Small intestine (tissue), 7 donors: ENCODE measurements at regions not wholly inside any gene's neighbourhood (a gene's known extent, or its start where the extent isn't known, plus 50 kb on each side); places are given as distances from the start of the nearest gene placed in this dataset.

ENCODE experiments used
- DNase-seq, 2 donors: peaks; one replicate each; pipeline versions ENCODE4 v3.0.0 to v3.0.0-alpha.2; 2013
- FAIRE-seq: peaks from 2 replicates; lab custom pipeline; 2012; peaks lifted over from hg19 to GRCh38; lab: Jason Lieb, UNC
- H3K27ac ChIP-seq, 3 donors: one replicate each; pipeline ENCODE4 v1.5.1; 2013; ENCODE audit warnings: low read length in 2 of 3, mild to moderate bottlenecking in 2 of 3, control low read depth in 1 of 3, inconsistent platforms in 1 of 3, low read depth in 1 of 3, moderate library complexity in 1 of 3
- H3K27me3 ChIP-seq, 3 donors: one replicate each; pipeline ENCODE4 v1.6.1; 2013; ENCODE audit warnings: low read length in 3 of 3, inconsistent platforms in 1 of 3; ENCODE audit not compliant: control insufficient read depth in 3 of 3, insufficient read depth in 3 of 3
- H3K36me3 ChIP-seq, 3 donors: one replicate each; pipeline ENCODE4 v1.6.1; 2013; ENCODE audit warnings: low read length in 3 of 3, inconsistent platforms in 1 of 3, low read depth in 1 of 3, mild to moderate bottlenecking in 1 of 3, moderate library complexity in 1 of 3; ENCODE audit not compliant: control insufficient read depth in 3 of 3, insufficient read depth in 2 of 3
- H3K4me1 ChIP-seq, 3 donors: one replicate each; pipeline ENCODE4 v1.6.1; 2013; ENCODE audit warnings: low read length in 2 of 3, inconsistent platforms in 1 of 3, low read depth in 1 of 3, mild to moderate bottlenecking in 1 of 3, moderate library complexity in 1 of 3; ENCODE audit not compliant: control insufficient read depth in 3 of 3, insufficient read depth in 2 of 3
- H3K4me3 ChIP-seq, 3 donors: one replicate each; pipeline ENCODE4 v1.5.1; 2013; ENCODE audit warnings: low read length in 3 of 3, control low read depth in 1 of 3, inconsistent platforms in 1 of 3, low read depth in 1 of 3, mild to moderate bottlenecking in 1 of 3, moderate library complexity in 1 of 3
- H3K9me3 ChIP-seq, 2 donors: one replicate each; pipeline ENCODE4 v1.6.1; 2013; ENCODE audit warnings: low read depth in 1 of 2, low read length in 1 of 2; ENCODE audit not compliant: control insufficient read depth in 2 of 2, insufficient read depth in 1 of 2
- WGBS, 3 donors: extraction: QIAGEN DNeasy Blood & Tissue Kit; methylation state at CpG; one replicate each; pipeline ENCODE4 v1.1.7; 2013; 5-methylcytosine and 5-hydroxymethylcytosine counted together
- donor health status: healthy with polysubstance abuse.
- donor health status: control.
- donor health status: control.
- donor health status: Bipolar disorder and iron deficiency.
- donor health status: healthy.

DNA sequence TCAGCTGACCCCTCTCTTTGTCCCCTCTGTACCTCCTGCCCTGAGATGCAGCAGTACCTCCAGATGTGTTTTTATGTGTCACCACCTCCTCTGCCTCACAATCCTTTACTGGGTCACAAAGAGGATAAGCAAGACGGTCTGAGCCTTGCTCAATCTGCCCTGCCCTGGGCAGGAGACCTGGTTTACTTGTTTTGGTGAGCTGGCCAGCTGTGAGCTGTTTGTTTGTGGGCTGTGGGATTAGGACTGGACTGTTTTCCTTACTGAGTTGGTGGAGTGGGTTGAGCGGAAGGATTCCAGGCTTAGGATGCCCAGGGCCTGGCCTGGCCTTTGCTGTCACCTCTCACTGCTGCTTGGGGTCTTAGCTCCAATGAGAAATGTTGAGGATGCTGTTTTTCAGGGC lies 299.5 kb downstream of the SRBD1 start:
- FAIRE-seq = no peak
- 69 to 78% (median 70%) methylated on average over 2 of the region's 2 CpGs for WGBS, 3 donors

DNA sequence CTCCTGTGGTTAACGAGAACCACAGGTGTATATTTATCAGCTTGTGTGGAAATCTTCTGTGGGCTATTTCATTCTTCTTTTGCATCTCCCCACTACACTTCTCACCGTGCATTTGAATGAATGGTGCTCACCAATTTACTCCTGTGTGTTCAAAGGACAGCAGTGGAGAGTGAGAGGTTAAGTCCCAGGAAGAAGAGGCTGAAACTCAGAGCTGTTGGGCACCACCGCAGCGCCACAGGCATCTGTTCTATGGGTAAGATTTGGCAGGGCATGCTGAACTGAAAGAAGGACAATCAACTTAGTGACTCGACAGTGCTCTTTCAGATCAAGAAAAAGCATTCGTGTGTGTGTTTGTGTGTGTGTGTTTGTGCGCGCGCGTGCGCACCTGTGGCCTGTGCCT lies 297.9 kb upstream of the SIX2 start:
- no peaks in the 10 kb centered on the region for H3K4me1 ChIP-seq
- no peaks in the 10 kb centered on the region for H3K9me3 ChIP-seq
- WGBS, 3 donors = 56 to 78% (median 71%) methylated on average over 11 of the region's 11 CpGs
- no peak overlapping the region for H3K4me3 ChIP-seq
- H3K36me3 ChIP-seq = no peaks in the 10 kb centered on the region
- no peak for DNase-seq
- FAIRE-seq = no peak
- no peak overlapping the region for H3K27ac ChIP-seq
- peaks cover 0 to 11% (median 3%) of the 10 kb centered on the region in 3 donors for H3K27me3 ChIP-seq

More for the DNA sequence above, 299.5 kb downstream of the SRBD1 start:
- Histone ChIP-seq H3K4me1 (no peaks in the 10 kb centered on the region), H3K27me3 (peaks cover 0 to 6% (median 2%) of the 10 kb centered on the region in 3 donors), H3K9me3 (no peaks in the 10 kb centered on the region), H3K4me3 (no peak overlapping the region), H3K36me3 (no peaks in the 10 kb centered on the region), H3K27ac (no peak overlapping the region)
- no peak for DNase-seq

DNA sequence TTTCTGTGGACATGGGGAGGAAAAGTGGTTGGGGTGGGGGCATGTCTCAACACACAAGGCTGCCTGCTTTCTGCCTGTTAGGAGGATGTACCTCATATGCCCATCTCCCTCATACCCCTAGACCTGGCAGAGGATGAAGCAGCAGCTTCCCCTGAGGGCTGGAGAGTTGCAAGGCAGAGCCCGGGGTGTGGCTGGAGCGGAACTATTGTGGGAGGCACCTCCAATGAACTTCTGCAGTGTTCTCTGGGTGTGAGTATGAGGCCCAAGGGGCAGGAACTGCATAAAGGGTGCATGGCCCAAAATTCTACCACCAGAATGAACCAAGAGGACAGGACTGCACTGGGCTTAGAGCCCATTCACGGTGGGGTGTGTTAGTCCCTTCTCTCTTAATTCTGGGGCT lies 296.3 kb upstream of the SIX2 start:
- Histone ChIP-seq H3K27ac (no peak overlapping the region), H3K4me3 (no peak overlapping the region), H3K36me3 (no peaks in the 10 kb centered on the region), H3K9me3 (no peaks in the 10 kb centered on the region), H3K27me3 (peaks cover 0 to 11% (median 3%) of the 10 kb centered on the region in 3 donors), H3K4me1 (peaks cover 0 to 2% (median 0%) of the 10 kb centered on the region in 3 donors)
- 22 to 72% (median 35%) methylated on average over 3 of the region's 3 CpGs for WGBS, 3 donors
- FAIRE-seq (no peak), DNase-seq (peak in 1 of 2 donors; percentile 12)

DNA sequence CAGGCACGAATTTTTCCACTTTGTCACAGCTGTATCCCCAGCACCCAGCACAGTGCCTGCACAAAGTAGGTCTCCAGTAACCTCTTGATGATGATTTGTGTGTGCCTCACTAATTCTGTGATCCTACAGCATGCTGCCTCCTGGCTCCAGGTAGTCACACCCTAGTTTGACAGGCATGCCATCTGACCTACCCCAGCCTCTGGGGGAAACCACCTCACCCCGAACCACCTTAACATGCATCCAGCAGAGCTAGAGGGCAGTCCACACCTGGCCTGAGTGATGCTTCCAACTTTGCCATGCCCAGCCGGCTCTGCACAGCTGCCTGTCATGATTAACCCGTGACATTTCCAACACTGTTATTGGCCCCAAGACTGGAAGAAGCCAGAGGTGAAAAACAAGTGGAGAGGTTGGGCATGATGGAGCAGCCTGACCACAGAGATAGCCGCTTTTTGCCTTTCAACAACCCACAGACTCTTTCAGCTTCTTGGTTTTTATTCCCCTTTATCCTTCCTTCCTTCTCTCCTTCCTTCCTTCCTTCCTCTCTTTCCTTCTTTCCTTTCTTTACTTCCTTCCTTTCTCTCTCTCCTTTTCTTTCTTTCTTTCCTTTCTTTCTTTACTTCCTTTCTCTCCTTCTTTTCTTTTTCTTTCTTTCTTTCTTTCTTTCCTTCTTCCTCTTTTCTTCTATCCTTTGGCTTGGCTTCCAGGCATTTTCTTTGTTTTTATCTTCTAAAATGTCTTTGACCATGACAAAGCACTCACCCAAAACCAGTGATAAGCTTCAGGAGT lies 294.4 kb upstream of the SIX2 start:
- H3K27me3 ChIP-seq = peaks cover 0 to 9% (median 3%) of the 10 kb centered on the region in 3 donors
- no peak overlapping the region for H3K27ac ChIP-seq
- H3K36me3 ChIP-seq = no peaks in the 10 kb centered on the region
- DNase-seq (no peak), FAIRE-seq (no peak)
- WGBS, 3 donors = 53 to 77% (median 60%) methylated on average over 5 of the region's 5 CpGs
- peaks cover 0 to 15% (median 0%) of the 10 kb centered on the region in 3 donors for H3K4me1 ChIP-seq
- H3K9me3 ChIP-seq = no peaks in the 10 kb centered on the region
- H3K4me3 ChIP-seq = no peak overlapping the region

DNA sequence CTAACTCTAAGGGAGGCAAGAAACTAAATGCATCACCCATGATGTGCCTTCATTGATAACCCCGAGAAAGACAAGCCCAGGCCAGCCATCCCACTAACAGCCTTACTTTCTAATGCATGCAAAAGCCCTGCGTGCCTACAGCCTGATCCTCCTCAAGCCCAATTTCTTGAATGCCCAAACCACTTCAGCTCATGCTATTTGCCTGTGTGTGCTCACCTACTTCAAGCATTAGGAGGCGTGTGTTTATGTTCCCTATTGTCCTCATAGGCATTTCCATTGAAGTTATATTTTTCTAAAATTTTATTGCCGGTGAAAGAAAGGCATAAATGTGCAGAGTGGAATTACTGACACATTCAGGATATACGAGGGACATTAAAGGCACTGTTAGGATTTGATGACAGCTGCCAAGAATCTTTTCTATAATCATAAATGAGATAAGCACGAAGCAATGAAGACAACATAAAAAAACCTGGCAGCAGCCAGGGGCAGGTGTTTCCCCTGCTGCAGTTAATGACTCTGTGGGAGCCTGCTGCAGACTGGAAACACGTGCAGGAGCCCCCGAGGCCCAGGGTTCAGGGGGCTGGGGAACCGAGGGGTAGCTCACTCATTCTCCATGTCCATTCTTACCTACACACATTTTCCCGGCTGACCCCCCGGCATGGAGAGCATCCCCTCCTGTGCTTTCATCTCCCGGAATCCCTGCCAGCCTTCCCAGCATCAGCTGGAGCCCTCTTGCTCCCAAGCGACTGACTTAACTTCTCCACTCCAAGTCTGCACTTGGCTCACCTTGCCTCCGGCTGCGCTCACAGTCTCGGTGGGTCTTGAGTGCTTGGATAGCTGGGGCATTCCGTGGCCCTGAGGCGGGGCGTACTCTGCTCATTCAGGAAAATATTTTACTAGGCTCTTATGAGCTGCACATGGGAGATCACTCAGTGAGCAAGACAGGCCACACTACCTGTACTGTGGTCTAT lies 292.3 kb upstream of the SIX2 start:
- Histone ChIP-seq H3K9me3 (no peaks in the 10 kb centered on the region), H3K4me1 (peaks cover 0 to 15% (median 0%) of the 10 kb centered on the region in 3 donors), H3K4me3 (no peak overlapping the region), H3K36me3 (no peaks in the 10 kb centered on the region), H3K27ac (no peak overlapping the region), H3K27me3 (peaks cover 0 to 9% (median 3%) of the 10 kb centered on the region in 3 donors)
- FAIRE-seq (no peak), DNase-seq (peak; percentile 42 to 55)
- 8 to 48% (median 28%) methylated on average over 19 of the region's 19 CpGs for WGBS, 3 donors

DNA sequence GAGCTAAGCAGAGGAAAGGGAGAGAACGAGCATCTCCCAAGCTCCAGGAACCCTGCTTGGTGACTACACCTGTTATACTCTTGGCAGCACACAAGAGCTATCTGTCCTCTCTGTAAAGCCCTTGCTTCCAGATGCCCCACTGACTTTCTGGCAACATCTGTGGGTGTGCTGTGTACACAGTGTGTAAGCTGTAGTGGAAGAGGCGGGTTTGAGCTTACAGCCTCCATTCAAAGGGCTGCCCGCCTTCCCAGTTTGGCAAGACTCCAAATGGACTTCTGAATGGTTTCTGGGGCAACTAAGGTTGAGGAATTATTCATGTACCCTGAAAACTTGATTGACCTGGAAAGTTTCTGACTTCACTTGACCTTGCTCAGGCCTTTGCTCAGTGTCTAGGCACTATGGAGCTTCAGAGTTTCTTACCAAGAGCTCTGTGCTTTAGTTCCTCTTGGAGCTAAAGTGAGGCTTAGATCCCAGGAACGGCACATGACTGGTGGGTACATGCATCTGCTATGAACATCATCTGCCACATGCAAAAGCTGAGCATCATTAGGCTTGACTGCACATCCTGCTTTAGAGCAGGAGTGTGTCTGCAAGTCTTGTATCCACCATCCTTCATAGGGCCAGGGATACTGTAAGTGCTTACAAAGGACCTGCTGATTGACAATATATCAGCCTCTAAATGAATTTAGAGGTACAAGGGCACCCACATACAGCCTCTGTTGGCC lies 290.9 kb upstream of the SIX2 start:
- H3K36me3 ChIP-seq = no peaks in the 10 kb centered on the region
- peaks cover 0 to 9% (median 2%) of the 10 kb centered on the region in 3 donors for H3K27me3 ChIP-seq
- H3K9me3 ChIP-seq = no peaks in the 10 kb centered on the region
- DNase-seq = peak; percentile 75 to 87
- FAIRE-seq = no peak
- H3K4me1 ChIP-seq = peaks cover 0 to 15% (median 0%) of the 10 kb centered on the region in 3 donors
- H3K27ac ChIP-seq = no peak overlapping the region
- H3K4me3 ChIP-seq = no peak overlapping the region
- WGBS, 3 donors = 11 to 49% (median 35%) methylated on average over 4 of the region's 4 CpGs

DNA sequence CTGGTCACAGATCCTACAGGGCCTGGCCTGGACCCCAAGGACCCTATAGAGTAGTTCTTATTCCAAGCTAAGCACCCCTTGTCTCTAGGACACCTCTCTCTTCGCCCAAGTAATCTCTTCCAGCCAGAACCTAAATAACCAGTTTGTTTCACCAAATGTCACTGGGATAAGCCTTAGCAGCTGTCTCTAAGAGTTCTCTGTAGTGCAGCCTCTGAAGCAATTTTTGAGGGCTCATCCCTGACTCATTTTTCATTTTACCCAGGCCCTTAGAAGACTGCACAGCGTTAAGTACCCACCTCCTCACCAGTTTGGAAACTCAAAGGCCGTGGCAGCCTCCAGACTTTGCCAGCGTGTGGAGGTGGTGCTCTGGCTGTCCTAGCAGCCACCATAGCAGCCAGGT lies 290.1 kb upstream of the SIX2 start:
- FAIRE-seq (no peak), DNase-seq (no peak)
- Histone ChIP-seq H3K9me3 (no peaks in the 10 kb centered on the region), H3K4me1 (peaks cover 0 to 15% (median 0%) of the 10 kb centered on the region in 3 donors), H3K4me3 (no peak overlapping the region), H3K36me3 (no peaks in the 10 kb centered on the region), H3K27me3 (peaks cover 0 to 9% (median 2%) of the 10 kb centered on the region in 3 donors), H3K27ac (no peak overlapping the region)
- 48 to 74% (median 52%) methylated on average over 4 of the region's 4 CpGs for WGBS, 3 donors

DNA sequence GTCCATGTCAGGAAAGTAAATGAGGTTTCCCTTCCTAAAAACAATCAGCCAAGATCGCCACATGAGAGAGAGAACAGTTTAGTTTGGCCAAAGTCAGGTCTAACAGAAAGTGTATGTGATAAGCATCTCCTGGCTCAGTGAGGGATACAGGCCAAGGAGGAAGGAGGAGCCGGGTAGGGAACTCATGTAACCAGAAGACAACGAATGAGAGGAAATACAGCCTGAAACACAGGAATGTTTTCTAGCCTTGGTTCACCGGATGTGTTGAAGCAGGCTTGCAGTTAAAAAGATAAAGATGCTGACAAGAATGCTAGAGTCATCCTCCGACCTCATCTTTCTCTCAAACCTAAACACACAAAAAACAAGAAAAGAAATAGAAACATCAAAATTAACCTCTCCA lies 283.9 kb upstream of the SIX2 start:
- WGBS, 3 donors = 50 to 63% (median 55%) methylated on average over 5 of the region's 5 CpGs
- no peak for FAIRE-seq
- Histone ChIP-seq H3K4me1 (no peaks in the 10 kb centered on the region), H3K36me3 (no peaks in the 10 kb centered on the region), H3K27ac (no peak overlapping the region), H3K27me3 (no peaks in the 10 kb centered on the region), H3K4me3 (no peak overlapping the region), H3K9me3 (no peaks in the 10 kb centered on the region)
- no peak for DNase-seq
